HFF-Myc (cell line): ENCODE measurements at regions not wholly inside any gene's neighbourhood (a gene's known extent, or its start where the extent isn't known, plus 50 kb on each side); places are given as distances from the start of the nearest gene placed in this dataset.

Experiments used
- DNase-seq: peaks from one replicate; pipeline ENCODE4 v3.0.0-alpha.2; 2011; ENCODE audit warnings: low read depth; ENCODE audit errors: extremely low read depth
- H3K4me3 ChIP-seq: replicated peaks from 2 replicates; pipeline ENCODE4 v1.5.1; 2011; ENCODE audit warnings: low read depth, mild to moderate bottlenecking, control low read depth, low read length
- TF ChIP-seq, protein P1 (sequence below): IDR thresholded peaks from 2 replicates; pipeline ENCODE4 v1.5.1; 2012; ENCODE audit warnings: mild to moderate bottlenecking, low read depth, low read length, control low read depth; ENCODE audit errors: missing control alignments

GRCh38 chr17:31696703-31697325 is 162.2 kb downstream of the COPRS start:
- no peak for DNase-seq
- TF ChIP-seq, protein P1, sequence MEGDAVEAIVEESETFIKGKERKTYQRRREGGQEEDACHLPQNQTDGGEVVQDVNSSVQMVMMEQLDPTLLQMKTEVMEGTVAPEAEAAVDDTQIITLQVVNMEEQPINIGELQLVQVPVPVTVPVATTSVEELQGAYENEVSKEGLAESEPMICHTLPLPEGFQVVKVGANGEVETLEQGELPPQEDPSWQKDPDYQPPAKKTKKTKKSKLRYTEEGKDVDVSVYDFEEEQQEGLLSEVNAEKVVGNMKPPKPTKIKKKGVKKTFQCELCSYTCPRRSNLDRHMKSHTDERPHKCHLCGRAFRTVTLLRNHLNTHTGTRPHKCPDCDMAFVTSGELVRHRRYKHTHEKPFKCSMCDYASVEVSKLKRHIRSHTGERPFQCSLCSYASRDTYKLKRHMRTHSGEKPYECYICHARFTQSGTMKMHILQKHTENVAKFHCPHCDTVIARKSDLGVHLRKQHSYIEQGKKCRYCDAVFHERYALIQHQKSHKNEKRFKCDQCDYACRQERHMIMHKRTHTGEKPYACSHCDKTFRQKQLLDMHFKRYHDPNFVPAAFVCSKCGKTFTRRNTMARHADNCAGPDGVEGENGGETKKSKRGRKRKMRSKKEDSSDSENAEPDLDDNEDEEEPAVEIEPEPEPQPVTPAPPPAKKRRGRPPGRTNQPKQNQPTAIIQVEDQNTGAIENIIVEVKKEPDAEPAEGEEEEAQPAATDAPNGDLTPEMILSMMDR: no peak
- H3K4me3 ChIP-seq: no peak overlapping the region

DNA sequence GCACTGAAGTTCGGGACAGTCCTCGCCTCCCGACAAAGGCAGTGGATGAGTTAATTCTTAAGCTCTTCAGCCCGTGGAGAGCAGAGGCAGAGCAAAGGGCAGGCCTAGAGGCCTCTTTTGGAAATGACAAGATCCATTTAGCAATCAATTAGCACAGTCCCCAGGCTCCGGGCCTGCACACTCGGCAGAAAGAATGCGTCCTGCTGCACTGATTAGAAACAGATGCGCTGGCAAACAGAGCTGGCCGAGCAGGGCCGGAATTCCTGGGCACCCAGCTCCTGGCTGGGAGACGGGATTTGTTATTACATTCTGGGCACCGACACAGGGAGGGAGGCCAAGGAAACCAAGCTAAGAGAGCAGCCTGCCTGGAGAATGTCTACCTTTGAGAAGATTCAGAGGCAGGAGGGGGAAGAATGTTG is 162.9 kb downstream of the COPRS start:
- DNase-seq: peak; percentile 82
- TF ChIP-seq, protein P1: no peak
- no peak overlapping the region for H3K4me3 ChIP-seq

DNA sequence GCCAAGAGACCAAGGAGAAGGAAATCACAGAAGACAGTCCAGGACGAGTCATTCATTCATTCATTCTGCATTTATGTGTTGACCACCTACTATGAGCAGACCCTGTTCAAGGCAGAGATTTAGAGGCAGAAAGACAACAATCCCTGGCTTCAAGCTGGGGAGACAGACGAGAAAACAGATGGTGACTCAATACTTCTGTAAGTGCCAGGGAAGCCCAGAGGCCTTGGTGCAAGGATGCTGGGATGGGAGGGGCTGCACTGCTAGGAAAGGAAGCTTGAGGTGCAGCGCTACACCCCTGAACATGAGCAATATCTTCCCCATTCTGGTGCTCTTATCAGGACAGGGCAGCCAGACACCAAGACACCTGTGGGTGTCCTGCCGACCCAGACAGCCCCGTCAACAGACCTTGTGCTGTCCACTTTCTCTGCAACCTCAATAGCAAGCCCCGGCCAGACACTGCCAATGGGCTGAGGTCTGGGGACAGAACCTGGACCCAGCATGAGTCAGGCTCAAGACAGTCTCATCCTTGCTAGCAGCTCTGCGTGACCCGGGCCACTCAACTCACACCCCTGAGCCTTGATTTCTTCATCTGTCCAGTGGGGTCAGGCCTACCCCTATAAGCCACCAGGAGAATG is 163.5 kb downstream of the COPRS start:
- no peak overlapping the region for H3K4me3 ChIP-seq
- no peak for DNase-seq
- TF ChIP-seq, protein P1: no peak

- TF ChIP-seq, protein P1: no peak
- no peak overlapping the region for H3K4me3 ChIP-seq
- DNase-seq: no peak
Measured at GRCh38 chr17:31693433-31694220, 165.4 kb downstream of the COPRS start.

DNA sequence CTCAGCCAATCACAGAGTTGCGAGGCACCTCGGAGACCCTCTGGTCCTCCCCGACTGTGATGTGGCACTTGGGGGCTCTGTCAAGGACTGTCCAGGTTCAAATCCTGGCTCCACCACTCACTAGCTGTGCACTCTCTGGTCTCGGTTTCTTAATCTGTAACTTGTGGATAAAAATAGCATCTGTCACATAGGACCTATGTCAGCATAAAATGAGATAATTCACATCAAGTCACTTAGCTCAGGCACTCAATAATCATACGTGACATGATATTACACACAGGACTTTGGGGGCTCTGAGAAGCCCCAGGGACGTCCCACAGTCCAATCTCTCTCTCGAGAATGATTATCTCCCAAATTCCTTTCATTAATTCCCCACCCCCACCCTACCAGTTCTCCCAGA is 166.4 kb downstream of the COPRS start:
- TF ChIP-seq, protein P1: no peak
- H3K4me3 ChIP-seq: no peak overlapping the region
- no peak for DNase-seq

GRCh38 chr17:31692027-31692426 is 167.0 kb downstream of the COPRS start:
- TF ChIP-seq, protein P1: no peak
- DNase-seq: no peak
- H3K4me3 ChIP-seq: no peak overlapping the region
